ENCODE measurements at regions not wholly inside any gene's neighbourhood (a gene's known extent, or its start where the extent isn't known, plus 50 kb on each side); places are given as distances from the start of the nearest gene placed in this dataset.

- H2BK20ac ChIP-seq (ENCODE audit: low read depth, low read length) = no peak overlapping the region
- TF ChIP-seq CEBPB (IDR thresholded peaks at IDR 0.05; ENCODE audit: low read depth, low read length) = no peak
- TF ChIP-seq RFX5 (IDR thresholded peaks at IDR 0.05; ENCODE audit: low read depth, low read length) = no peak
- TF ChIP-seq MAZ (IDR thresholded peaks at IDR 0.05; ENCODE audit: borderline replicate concordance, low read depth, low read length) = no peak
- TF ChIP-seq USF2 (IDR thresholded peaks at IDR 0.05; ENCODE audit: low read depth, low read length) = no peak
- no peak for TF ChIP-seq FOS (IDR thresholded peaks at IDR 0.05; ENCODE audit: low read depth, low read length)
- no peak for TF ChIP-seq RCOR1 (IDR thresholded peaks at IDR 0.05; ENCODE audit: insufficient replicate concordance, low read length)
- no peak for TF ChIP-seq NFE2L2 (IDR thresholded peaks at IDR 0.05; ENCODE audit: low read depth, low read length)
- TF ChIP-seq POLR2A (IDR thresholded peaks at IDR 0.05; ENCODE audit: low read depth, low read length) = no peak
- TF ChIP-seq CHD1 (IDR thresholded peaks at IDR 0.05; ENCODE audit: low read depth, low read length) = no peak
- no peak for TF ChIP-seq SMC3 (IDR thresholded peaks at IDR 0.05; ENCODE audit: low read depth, low read length)
- TF ChIP-seq RAD21 (IDR thresholded peaks at IDR 0.05; ENCODE audit: low read length) = no peak
- ChIA-PET POLR2A (ENCODE audit: unreplicated experiment) (no interaction called here), CTCF (no interaction called here)
- no peak overlapping the region for H3K23ac ChIP-seq (ENCODE audit: low read depth, low read length)
- H3K4me2 ChIP-seq (ENCODE audit: low read depth, low read length) = no peak overlapping the region
- H3K4ac ChIP-seq (ENCODE audit: low read depth, low read length) = no peak overlapping the region
- H3K27me3 ChIP-seq (ENCODE audit: control insufficient read depth, insufficient read depth, low read length) = peaks cover 2% of the 10 kb centered on the region; the same call in 1 of the 2 replicates
- no peak overlapping the region for H2BK120ac ChIP-seq (ENCODE audit: low read depth, low read length)
- no TSS peak for BruUV-seq (replicated peaks)
- no peak overlapping the region for H3K4me3 ChIP-seq (ENCODE audit: insufficient read depth, low read depth, low read length)
- no peak overlapping the region for H4K5ac ChIP-seq (ENCODE audit: low read depth, low read length)
- 78% methylated on average over 3 of the region's 4 CpGs; no CpG with 5 or more reads in 1 of the 2 experiments for WGBS, 2 experiments (ENCODE audit: extremely low coverage in 2 of 2, insufficient read length in 1 of 2)
- ATAC-seq (ENCODE audit: low read depth) (no peak), DNase-seq (no peak)
- H3K4me1 ChIP-seq (ENCODE audit: control insufficient read depth, insufficient read depth, low read length) = peaks cover 2% of the 10 kb centered on the region
- no peaks in the 10 kb centered on the region for H3K36me3 ChIP-seq (ENCODE audit: control insufficient read depth, insufficient read depth, low read length)
- H3K9me1 ChIP-seq (ENCODE audit: insufficient read depth, low read length) = no peaks in the 10 kb centered on the region
- H4K8ac ChIP-seq (ENCODE audit: low read depth in 2 of 2, low read length in 2 of 2) = no peak overlapping the region
- H3K9me3 ChIP-seq (ENCODE audit: control insufficient read depth, insufficient read depth, low read length) = no peaks in the 10 kb centered on the region
- H2BK15ac ChIP-seq (ENCODE audit: low read depth, low read length) = no peak overlapping the region
- dilution Hi-C loops (cut with HindIII; ENCODE audit: low sequenced_read_pairs, unreplicated experiment) = no loop called here
- no peak overlapping the region for H2AK5ac ChIP-seq (ENCODE audit: low read depth, low read length)
- no peak overlapping the region for H2BK5ac ChIP-seq (ENCODE audit: low read depth, low read length, poor library complexity, severe bottlenecking)
- no peak overlapping the region for H3K9ac ChIP-seq (ENCODE audit: low read depth, low read length)
- no peak overlapping the region for H2AFZ ChIP-seq (replicated peaks; ENCODE audit: low read length, poor library complexity)
- no peak overlapping the region for H3K14ac ChIP-seq (replicated peaks; ENCODE audit: low read depth, low read length)
- no peak overlapping the region for H2AK9ac ChIP-seq (replicated peaks; ENCODE audit: low read depth, low read length, poor library complexity)
- no peak overlapping the region for H3K56ac ChIP-seq (ENCODE audit: extremely low read depth, insufficient read depth, low read length)
- no peak overlapping the region for H3K27ac ChIP-seq (ENCODE audit: insufficient read depth, low read length)
- in situ Hi-C loops (cut with MboI; ENCODE audit: low sequenced_read_pairs) = no loop called here
- H4K91ac ChIP-seq (ENCODE audit: insufficient read depth, low read depth, low read length) = no peak overlapping the region
- no peaks in the 10 kb centered on the region for H3K79me1 ChIP-seq (ENCODE audit: low read depth in 1 of 2, low read length in 2 of 2)
- intact Hi-C loops (cut with micrococcal nuclease) = no loop called here
- no peaks in the 10 kb centered on the region for H4K20me1 ChIP-seq (ENCODE audit: insufficient read depth, low read length)
- no peak overlapping the region for H3K18ac ChIP-seq (ENCODE audit: low read depth, low read length)
Observed at GRCh38 chr6:18055714-18056382, 66.6 kb downstream of the NHLRC1 start.
